ENCODE measurements at regions not wholly inside any gene's neighbourhood (a gene's known extent, or its start where the extent isn't known, plus 50 kb on each side); places are given as distances from the start of the nearest gene placed in this dataset.

DNA sequence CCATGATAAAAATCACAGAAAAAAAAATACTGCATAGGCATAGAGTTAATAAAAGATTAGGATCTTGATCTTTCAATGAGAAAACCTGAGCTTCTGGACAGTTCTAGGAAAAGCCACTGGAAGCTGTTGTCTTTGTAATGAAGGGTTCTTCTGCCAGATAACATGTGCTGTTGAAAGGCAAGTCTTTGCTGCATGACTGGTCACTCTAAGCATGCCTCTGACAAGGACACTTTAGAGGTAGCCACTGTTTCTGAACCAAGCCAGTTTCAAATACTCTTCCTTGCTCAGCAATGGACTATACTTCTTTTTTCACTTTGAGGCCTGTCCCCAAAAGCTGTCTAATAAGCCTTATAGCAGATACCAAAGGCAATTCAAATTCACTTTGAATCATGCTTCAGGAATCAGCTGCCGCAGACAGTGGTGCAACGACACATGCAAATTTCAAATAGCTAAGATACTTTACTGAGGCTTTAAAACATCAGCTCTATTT is 70.2 kb downstream of the BTG1 start:
- no peak for TF ChIP-seq CTCF (IDR thresholded peaks at IDR 0.05)
- TF ChIP-seq POLR2A (IDR thresholded peaks at IDR 0.05): no peak
- TF ChIP-seq POLR2AphosphoS5 (IDR thresholded peaks at IDR 0.05): no peak
- TF ChIP-seq EP300 (IDR thresholded peaks at IDR 0.05): no peak
